ENCODE measurements at regions not wholly inside any gene's neighbourhood (a gene's known extent, or its start where the extent isn't known, plus 50 kb on each side); places are given as distances from the start of the nearest gene placed in this dataset.
A peak's percentile ranks its signal among the peaks of the same experiment; 100 is the strongest.

DNA sequence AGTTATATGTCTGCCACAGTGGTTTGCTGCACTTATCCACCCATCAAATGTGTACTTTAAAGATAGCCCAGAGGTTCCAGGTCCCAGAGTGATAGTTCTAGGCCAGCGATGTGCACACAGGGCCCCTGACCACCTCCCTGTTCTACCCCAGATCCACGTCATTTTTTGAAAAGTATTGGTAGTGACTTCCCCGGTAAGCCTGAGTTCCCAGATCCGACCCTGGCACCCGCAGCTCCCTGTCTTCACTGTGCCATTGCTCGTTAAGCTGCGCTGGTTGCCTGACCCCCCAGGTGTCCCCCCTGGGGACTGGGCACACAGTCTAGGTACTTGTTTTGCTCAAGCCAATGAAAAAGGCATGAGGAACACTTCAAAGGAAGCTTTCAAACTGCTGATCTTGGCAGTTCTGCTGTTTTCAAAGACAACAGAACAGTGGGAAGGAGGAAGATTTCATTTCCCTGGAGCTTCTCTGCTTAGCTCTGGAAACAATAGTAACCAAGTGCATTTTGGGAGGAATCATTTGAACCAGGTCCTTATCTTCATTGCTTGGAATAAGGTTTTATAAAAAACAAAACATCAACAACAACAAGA, 116.3 kb upstream of the TAB2 start:
- H3K9ac ChIP-seq: no peak overlapping the region
- H3K36me3 ChIP-seq: no peaks in the 10 kb centered on the region
- Mint-ChIP-seq H3K27me3 (ENCODE audit: insufficient read depth, low read depth) (peaks cover under 1% of the 10 kb centered on the region), H3K36me3 (peaks cover 3% of the 10 kb centered on the region), H3K4me1 (peaks cover 21% of the 10 kb centered on the region), H3K9me3 (peaks cover 21% of the 10 kb centered on the region), H3K4me3 (no peak overlapping the region), H3K27ac (peak overlapping the region; percentile 82)
- no peaks in the 10 kb centered on the region for H3K79me2 ChIP-seq (ENCODE audit: low read depth)
- no peak overlapping the region for H3K4me3 ChIP-seq
- H3K4me1 ChIP-seq: peaks cover 28% of the 10 kb centered on the region
- DNase-seq (ENCODE audit: low spot score): no peak
- H4K20me1 ChIP-seq (ENCODE audit: low read depth): no peaks in the 10 kb centered on the region
- no peaks in the 10 kb centered on the region for H3K9me3 ChIP-seq (ENCODE audit: low read depth)
- peaks cover 29% of the 10 kb centered on the region for H3F3A ChIP-seq (ENCODE audit: low read depth)
- peak overlapping the region; percentile 25 for H3K27ac ChIP-seq
- H3K27me3 ChIP-seq: no peaks in the 10 kb centered on the region
- no peak overlapping the region for H2AFZ ChIP-seq (replicated peaks)
- TF ChIP-seq, protein P1, sequence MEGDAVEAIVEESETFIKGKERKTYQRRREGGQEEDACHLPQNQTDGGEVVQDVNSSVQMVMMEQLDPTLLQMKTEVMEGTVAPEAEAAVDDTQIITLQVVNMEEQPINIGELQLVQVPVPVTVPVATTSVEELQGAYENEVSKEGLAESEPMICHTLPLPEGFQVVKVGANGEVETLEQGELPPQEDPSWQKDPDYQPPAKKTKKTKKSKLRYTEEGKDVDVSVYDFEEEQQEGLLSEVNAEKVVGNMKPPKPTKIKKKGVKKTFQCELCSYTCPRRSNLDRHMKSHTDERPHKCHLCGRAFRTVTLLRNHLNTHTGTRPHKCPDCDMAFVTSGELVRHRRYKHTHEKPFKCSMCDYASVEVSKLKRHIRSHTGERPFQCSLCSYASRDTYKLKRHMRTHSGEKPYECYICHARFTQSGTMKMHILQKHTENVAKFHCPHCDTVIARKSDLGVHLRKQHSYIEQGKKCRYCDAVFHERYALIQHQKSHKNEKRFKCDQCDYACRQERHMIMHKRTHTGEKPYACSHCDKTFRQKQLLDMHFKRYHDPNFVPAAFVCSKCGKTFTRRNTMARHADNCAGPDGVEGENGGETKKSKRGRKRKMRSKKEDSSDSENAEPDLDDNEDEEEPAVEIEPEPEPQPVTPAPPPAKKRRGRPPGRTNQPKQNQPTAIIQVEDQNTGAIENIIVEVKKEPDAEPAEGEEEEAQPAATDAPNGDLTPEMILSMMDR (IDR thresholded peaks at IDR 0.05): no peak
- TF ChIP-seq EZH2 (IDR thresholded peaks at IDR 0.05) (no peak), EZH2phosphoT487 (IDR thresholded peaks at IDR 0.05) (no peak)
- H3K4me2 ChIP-seq: peak overlapping the region; percentile 4

DNA sequence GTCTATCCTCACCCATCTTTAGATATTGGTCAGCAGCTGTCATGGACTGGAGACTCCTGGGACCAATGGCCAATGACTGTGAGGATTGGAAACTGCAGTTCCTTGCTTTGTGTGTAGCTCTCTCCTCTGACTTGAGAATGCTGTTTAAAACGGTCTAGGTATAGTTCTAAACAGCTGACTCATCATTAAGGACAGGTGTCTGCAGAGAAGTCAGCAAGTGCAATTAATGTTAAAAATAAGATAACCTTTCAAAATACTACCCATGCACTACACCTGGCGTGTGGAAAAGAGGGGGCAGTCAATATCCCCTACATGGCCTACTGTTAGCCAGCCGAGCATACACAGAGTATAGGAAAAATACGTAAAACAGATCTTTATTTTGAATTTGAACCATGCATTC, 115.4 kb upstream of the TAB2 start:
- Mint-ChIP-seq H3K4me1 (peaks cover 21% of the 10 kb centered on the region), H3K27me3 (ENCODE audit: insufficient read depth, low read depth) (peaks cover 4% of the 10 kb centered on the region), H3K9me3 (peaks cover 17% of the 10 kb centered on the region), H3K27ac (no peak overlapping the region), H3K4me3 (no peak overlapping the region), H3K36me3 (peaks cover 1% of the 10 kb centered on the region)
- H3K27ac ChIP-seq: no peak overlapping the region
- no peak overlapping the region for H3K9ac ChIP-seq
- peaks cover 28% of the 10 kb centered on the region for H3K4me1 ChIP-seq
- no peak overlapping the region for H3K4me2 ChIP-seq
- H3K79me2 ChIP-seq (ENCODE audit: low read depth): no peaks in the 10 kb centered on the region
- H3K36me3 ChIP-seq: no peaks in the 10 kb centered on the region
- no peaks in the 10 kb centered on the region for H3K27me3 ChIP-seq
- H3K4me3 ChIP-seq: no peak overlapping the region
- no peaks in the 10 kb centered on the region for H3K9me3 ChIP-seq (ENCODE audit: low read depth)
- no peaks in the 10 kb centered on the region for H4K20me1 ChIP-seq (ENCODE audit: low read depth)
- peaks cover 29% of the 10 kb centered on the region for H3F3A ChIP-seq (ENCODE audit: low read depth)
- no peak overlapping the region for H2AFZ ChIP-seq (replicated peaks)
- no peak for DNase-seq (ENCODE audit: low spot score)
- no peak for TF ChIP-seq EZH2 (IDR thresholded peaks at IDR 0.05)
- no peak for TF ChIP-seq EZH2phosphoT487 (IDR thresholded peaks at IDR 0.05)
- TF ChIP-seq, protein P1 (IDR thresholded peaks at IDR 0.05): no peak

DNA sequence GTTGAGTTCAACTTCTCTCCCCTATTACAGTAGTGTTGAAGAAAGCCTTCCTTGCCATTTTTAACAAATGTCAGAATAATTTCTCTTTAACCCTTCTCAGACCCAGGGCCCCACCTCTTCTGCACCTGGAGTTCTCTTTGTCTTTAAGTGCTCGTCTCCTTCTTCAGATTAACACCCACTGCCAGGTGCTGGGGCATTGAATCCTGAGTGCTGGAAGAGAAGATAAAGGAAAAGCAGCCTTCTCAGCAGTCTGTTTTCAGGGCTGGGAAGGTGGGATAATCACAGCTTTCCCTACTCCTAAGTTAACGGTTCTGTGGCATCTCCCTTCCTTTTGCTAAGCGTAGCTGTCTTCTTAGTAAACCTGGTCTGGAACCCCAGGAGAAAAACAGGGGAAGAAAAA, 114.6 kb upstream of the TAB2 start:
- no peaks in the 10 kb centered on the region for H4K20me1 ChIP-seq (ENCODE audit: low read depth)
- H3K4me3 ChIP-seq: no peak overlapping the region
- Mint-ChIP-seq H3K9me3 (peaks cover 10% of the 10 kb centered on the region), H3K36me3 (no peaks in the 10 kb centered on the region), H3K27ac (peak overlapping the region; percentile 19), H3K4me1 (peaks cover 21% of the 10 kb centered on the region), H3K4me3 (no peak overlapping the region), H3K27me3 (ENCODE audit: insufficient read depth, low read depth) (peaks cover 7% of the 10 kb centered on the region)
- H3K27ac ChIP-seq: peak overlapping the region; percentile 81
- no peaks in the 10 kb centered on the region for H3K27me3 ChIP-seq
- no peaks in the 10 kb centered on the region for H3K79me2 ChIP-seq (ENCODE audit: low read depth)
- no peak overlapping the region for H3K9ac ChIP-seq
- H3K4me1 ChIP-seq: peaks cover 28% of the 10 kb centered on the region
- no peaks in the 10 kb centered on the region for H3K36me3 ChIP-seq
- peaks cover 29% of the 10 kb centered on the region for H3F3A ChIP-seq (ENCODE audit: low read depth)
- H2AFZ ChIP-seq (replicated peaks): peak overlapping the region; percentile 50
- H3K9me3 ChIP-seq (ENCODE audit: low read depth): no peaks in the 10 kb centered on the region
- H3K4me2 ChIP-seq: no peak overlapping the region
- no peak for TF ChIP-seq EZH2phosphoT487 (IDR thresholded peaks at IDR 0.05)
- peak; percentile 15 for DNase-seq (ENCODE audit: low spot score)

- Histone ChIP-seq H3K27ac (peak overlapping the region; percentile 81), H2AFZ (replicated peaks) (peak overlapping the region; percentile 50), H4K20me1 (ENCODE audit: low read depth) (no peaks in the 10 kb centered on the region), H3K79me2 (ENCODE audit: low read depth) (no peaks in the 10 kb centered on the region), H3K36me3 (no peaks in the 10 kb centered on the region), H3F3A (ENCODE audit: low read depth) (peaks cover 29% of the 10 kb centered on the region), H3K9ac (no peak overlapping the region), H3K27me3 (no peaks in the 10 kb centered on the region), H3K9me3 (ENCODE audit: low read depth) (no peaks in the 10 kb centered on the region), H3K4me3 (no peak overlapping the region), H3K4me2 (no peak overlapping the region), H3K4me1 (peaks cover 28% of the 10 kb centered on the region)
- H3K4me3 Mint-ChIP-seq: no peak overlapping the region
- no peak for TF ChIP-seq EZH2phosphoT487 (IDR thresholded peaks at IDR 0.05)
- no peak for TF ChIP-seq EZH2 (IDR thresholded peaks at IDR 0.05)
- TF ChIP-seq, protein P1 (IDR thresholded peaks at IDR 0.05): no peak
- no peaks in the 10 kb centered on the region for H3K36me3 Mint-ChIP-seq
- H3K27ac Mint-ChIP-seq: peak overlapping the region; percentile 19
- peaks cover 24% of the 10 kb centered on the region for H3K4me1 Mint-ChIP-seq
- peaks cover 7% of the 10 kb centered on the region for H3K27me3 Mint-ChIP-seq (ENCODE audit: insufficient read depth, low read depth)
- H3K9me3 Mint-ChIP-seq: peaks cover 6% of the 10 kb centered on the region
- DNase-seq (ENCODE audit: low spot score): no peak
These were observed 114.0 kb upstream of the TAB2 start for GRCh38 chr6:149203509-149203908.
